ENCODE measurements at regions not wholly inside any gene's neighbourhood (a gene's known extent, or its start where the extent isn't known, plus 50 kb on each side); places are given as distances from the start of the nearest gene placed in this dataset.

DNA sequence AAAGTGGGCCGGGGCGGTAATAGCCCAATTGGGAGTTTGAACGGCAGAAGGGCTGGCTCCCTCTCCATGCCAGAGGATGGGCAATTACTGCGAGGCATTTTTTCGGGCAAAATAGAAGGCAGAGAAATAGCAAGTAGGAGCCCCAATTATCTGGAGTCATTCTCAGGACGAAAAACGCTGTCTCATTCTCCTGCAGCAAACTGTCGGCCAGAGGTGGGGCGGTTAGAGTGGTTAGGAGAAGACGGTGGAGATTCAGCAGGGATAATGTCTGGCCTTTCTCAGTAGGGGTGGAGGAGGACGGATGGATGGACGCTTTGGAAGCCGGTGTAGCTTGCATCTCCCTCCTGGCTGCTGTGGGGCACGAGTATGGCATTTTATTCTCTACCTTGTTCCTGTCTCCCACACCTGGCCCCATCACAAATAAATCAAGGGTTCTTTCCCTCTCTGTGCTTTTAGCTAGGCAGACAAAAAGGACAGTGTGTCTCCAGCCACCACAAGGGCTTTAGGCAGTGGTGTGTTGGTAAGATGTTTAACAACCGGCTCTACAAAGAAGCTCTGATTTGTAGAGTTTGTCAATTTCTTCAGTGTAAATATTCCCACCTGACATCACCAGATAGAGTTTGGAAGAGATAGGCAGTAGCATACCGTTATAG lies 140.5 kb upstream of the LHX5 start:
- no peak overlapping the region for H3K4me3 ChIP-seq
- H3K27ac ChIP-seq = no peak overlapping the region
- H3K4me1 ChIP-seq = no peaks in the 10 kb centered on the region
- DNase-seq = no peak
- H3K27me3 ChIP-seq = no peaks in the 10 kb centered on the region
- TF ChIP-seq, protein P1, sequence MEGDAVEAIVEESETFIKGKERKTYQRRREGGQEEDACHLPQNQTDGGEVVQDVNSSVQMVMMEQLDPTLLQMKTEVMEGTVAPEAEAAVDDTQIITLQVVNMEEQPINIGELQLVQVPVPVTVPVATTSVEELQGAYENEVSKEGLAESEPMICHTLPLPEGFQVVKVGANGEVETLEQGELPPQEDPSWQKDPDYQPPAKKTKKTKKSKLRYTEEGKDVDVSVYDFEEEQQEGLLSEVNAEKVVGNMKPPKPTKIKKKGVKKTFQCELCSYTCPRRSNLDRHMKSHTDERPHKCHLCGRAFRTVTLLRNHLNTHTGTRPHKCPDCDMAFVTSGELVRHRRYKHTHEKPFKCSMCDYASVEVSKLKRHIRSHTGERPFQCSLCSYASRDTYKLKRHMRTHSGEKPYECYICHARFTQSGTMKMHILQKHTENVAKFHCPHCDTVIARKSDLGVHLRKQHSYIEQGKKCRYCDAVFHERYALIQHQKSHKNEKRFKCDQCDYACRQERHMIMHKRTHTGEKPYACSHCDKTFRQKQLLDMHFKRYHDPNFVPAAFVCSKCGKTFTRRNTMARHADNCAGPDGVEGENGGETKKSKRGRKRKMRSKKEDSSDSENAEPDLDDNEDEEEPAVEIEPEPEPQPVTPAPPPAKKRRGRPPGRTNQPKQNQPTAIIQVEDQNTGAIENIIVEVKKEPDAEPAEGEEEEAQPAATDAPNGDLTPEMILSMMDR (IDR thresholded peaks at IDR 0.05) = no peak
- TF ChIP-seq POLR2A (IDR thresholded peaks at IDR 0.05) = no peak
- H3K9me3 ChIP-seq = no peaks in the 10 kb centered on the region
- H3K36me3 ChIP-seq = no peaks in the 10 kb centered on the region

DNA sequence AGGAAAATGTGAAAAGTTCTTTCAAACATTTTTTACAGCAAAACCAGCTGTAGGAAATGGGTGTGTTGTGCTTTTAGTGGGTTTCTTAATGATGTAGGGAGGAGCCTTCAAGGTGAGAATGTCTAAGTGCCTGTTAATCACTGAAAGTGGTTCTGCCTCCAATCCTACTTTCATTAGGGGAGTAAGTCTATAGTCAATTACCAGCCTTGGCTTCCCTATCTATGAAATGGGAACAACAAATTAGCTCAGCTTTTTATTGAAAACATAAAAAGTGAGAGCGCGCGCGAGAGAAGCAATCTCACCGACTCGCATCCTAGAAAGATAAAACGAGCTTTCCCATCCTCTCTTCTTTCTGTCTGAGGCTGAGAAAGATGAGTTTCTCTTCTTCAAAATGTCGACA lies 140.0 kb upstream of the LHX5 start:
- no peak overlapping the region for H3K27ac ChIP-seq
- TF ChIP-seq, protein P1 (IDR thresholded peaks at IDR 0.05) = no peak
- TF ChIP-seq POLR2A (IDR thresholded peaks at IDR 0.05) = no peak
- no peaks in the 10 kb centered on the region for H3K9me3 ChIP-seq
- no peaks in the 10 kb centered on the region for H3K36me3 ChIP-seq
- no peaks in the 10 kb centered on the region for H3K4me1 ChIP-seq
- H3K27me3 ChIP-seq = no peaks in the 10 kb centered on the region
- DNase-seq = no peak
- H3K4me3 ChIP-seq = no peak overlapping the region

DNA sequence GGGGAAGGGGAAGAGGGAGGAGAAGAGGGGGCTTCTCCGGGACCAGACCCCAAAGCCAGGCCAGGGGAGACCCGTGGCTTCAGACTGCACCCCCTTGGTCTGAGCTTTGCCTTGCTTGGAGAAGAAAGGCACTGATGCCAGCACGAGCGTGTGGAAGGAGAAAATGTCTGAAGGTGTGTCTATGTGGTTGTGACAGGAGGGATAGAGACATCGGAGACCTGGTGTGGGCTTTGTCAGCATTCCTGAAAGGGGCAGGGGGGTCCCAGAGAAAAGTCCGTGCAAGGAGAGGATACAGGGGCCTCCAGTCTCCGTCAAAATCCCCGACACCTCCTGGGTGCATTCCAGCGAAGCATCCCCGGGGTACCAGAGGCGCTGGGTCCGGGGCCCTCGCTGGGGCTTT lies 139.0 kb upstream of the LHX5 start:
- no peaks in the 10 kb centered on the region for H3K36me3 ChIP-seq

DNA sequence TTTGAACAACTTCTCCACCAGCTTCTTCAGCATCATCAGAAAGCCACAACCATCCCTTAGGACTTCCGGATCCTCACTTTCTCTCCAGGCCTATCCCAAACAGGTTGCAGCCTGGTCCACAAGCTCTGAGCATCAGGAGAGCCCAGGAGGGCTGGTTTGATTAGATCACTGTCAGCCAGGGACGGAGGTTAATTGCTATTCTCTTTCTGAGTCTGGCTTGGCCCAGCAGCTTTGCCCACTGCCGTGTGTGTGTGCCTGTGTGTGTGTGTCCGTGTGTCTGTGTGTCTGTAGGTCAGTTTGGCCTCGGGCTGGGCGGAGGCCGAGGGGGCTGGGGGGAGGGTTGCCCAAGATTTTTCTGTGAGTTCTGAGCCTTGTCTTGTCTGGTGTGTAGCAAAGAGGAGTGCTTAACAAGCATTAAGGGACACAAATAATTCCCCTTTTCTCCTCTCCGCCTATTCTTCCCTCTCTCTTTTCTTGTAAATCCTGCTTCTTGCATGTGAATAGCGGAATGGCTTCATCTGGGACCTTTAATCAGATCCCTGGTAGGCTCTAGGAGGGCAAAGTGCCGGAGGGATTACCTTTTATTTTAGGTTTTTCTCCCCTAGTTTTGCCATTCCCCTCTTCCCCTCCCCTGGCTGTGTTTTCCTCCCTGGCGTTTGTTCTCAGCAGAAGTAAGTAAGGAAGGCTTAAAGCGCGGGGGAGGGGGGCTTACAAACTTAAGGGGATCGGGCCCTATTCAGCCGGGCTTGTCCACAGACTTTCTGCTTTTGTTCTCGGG lies 138.2 kb upstream of the LHX5 start:
- TF ChIP-seq, protein P1 (IDR thresholded peaks at IDR 0.05) = no peak
- TF ChIP-seq POLR2A (IDR thresholded peaks at IDR 0.05) = no peak
- Histone ChIP-seq H3K4me1 (no peaks in the 10 kb centered on the region), H3K27me3 (no peaks in the 10 kb centered on the region), H3K9me3 (no peaks in the 10 kb centered on the region), H3K36me3 (no peaks in the 10 kb centered on the region), H3K27ac (no peak overlapping the region), H3K4me3 (no peak overlapping the region)
- no peak for DNase-seq

More for the DNA sequence above, 139.0 kb upstream of the LHX5 start:
- Histone ChIP-seq H3K9me3 (no peaks in the 10 kb centered on the region), H3K27ac (no peak overlapping the region), H3K4me1 (no peaks in the 10 kb centered on the region), H3K4me3 (no peak overlapping the region), H3K27me3 (no peaks in the 10 kb centered on the region)
- TF ChIP-seq, protein P1 (IDR thresholded peaks at IDR 0.05) = no peak
- TF ChIP-seq POLR2A (IDR thresholded peaks at IDR 0.05) = no peak
- DNase-seq = no peak

DNA sequence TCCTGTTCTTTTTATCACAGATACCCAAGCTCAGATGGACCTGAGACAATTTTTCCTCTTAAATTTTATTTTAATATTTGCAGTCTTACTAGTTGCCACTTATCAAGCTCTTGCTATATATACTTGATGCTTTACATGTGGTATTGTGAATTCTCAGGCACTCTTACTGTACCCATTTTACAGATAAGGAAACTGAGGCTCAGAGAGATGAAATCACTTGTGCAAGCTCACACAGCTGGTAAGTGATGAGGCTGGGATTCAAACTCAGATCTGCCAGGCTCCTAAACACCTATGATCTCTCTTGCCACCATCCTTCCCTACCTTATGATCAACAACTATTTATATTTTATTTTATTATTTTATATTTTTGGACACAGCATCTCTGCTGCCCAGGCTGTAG lies 133.0 kb upstream of the LHX5 start:
- H3K4me3 ChIP-seq = no peak overlapping the region
- H3K4me1 ChIP-seq = no peaks in the 10 kb centered on the region
- no peak overlapping the region for H3K27ac ChIP-seq
- TF ChIP-seq POLR2A (IDR thresholded peaks at IDR 0.05) = no peak
- TF ChIP-seq, protein P1 (IDR thresholded peaks at IDR 0.05) = no peak
- H3K27me3 ChIP-seq = no peaks in the 10 kb centered on the region
- H3K36me3 ChIP-seq = no peaks in the 10 kb centered on the region
- no peaks in the 10 kb centered on the region for H3K9me3 ChIP-seq
- DNase-seq = no peak
